ENCODE measurements at regions not wholly inside any gene's neighbourhood (a gene's known extent, or its start where the extent isn't known, plus 50 kb on each side); places are given as distances from the start of the nearest gene placed in this dataset.

DNA sequence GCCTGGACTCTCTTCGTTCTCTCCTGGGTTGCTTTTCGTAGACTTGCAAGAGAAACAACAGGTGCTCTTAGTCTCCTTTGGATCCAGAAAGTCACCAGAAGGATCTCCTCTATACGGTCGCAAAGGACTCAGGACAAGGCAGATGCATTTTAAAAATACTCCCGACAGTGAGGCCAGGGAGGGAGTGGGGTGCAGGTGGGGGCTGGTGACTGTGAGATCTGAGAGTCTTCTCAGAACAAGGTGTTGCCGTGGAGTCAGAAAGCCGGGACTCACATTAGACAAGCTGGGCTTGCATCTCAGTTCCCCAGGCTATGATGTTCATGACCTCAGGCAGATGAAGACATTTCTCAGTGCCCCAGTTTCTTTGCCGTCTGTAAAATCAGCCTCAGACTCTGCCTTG, 507.2 kb downstream of the TCERG1L start:
- CTCF ChIA-PET, result no interaction called here
- in situ Hi-C loops (cut with HindIII; ENCODE audit: low pct_unique_long_range_greater_than_20kb, low sequenced_read_pairs), result no loop called here
- DNase-seq (ENCODE audit: low read depth, low spot score) (no peak), ATAC-seq (no peak)
- Histone ChIP-seq H3K4me1 (ENCODE audit: control insufficient read depth, insufficient read depth, low read length) (no peaks in the 10 kb centered on the region), H3K27me3 (ENCODE audit: control insufficient read depth, insufficient read depth, low read length) (peaks cover 4% of the 10 kb centered on the region; the same call in 1 of the 2 replicates), H3K4me3 (ENCODE audit: low read depth in 2 of 2, low read length in 2 of 2) (no peak overlapping the region), H3K9me3 (ENCODE audit: control insufficient read depth, insufficient read depth, low read depth, low read length) (no peaks in the 10 kb centered on the region), H3K27ac (ENCODE audit: low read length) (no peak overlapping the region), H3K36me3 (ENCODE audit: control insufficient read depth, insufficient read depth, low read length) (no peaks in the 10 kb centered on the region)
- BruUV-seq (replicated peaks), result no TSS peak
- TF ChIP-seq, protein P1, sequence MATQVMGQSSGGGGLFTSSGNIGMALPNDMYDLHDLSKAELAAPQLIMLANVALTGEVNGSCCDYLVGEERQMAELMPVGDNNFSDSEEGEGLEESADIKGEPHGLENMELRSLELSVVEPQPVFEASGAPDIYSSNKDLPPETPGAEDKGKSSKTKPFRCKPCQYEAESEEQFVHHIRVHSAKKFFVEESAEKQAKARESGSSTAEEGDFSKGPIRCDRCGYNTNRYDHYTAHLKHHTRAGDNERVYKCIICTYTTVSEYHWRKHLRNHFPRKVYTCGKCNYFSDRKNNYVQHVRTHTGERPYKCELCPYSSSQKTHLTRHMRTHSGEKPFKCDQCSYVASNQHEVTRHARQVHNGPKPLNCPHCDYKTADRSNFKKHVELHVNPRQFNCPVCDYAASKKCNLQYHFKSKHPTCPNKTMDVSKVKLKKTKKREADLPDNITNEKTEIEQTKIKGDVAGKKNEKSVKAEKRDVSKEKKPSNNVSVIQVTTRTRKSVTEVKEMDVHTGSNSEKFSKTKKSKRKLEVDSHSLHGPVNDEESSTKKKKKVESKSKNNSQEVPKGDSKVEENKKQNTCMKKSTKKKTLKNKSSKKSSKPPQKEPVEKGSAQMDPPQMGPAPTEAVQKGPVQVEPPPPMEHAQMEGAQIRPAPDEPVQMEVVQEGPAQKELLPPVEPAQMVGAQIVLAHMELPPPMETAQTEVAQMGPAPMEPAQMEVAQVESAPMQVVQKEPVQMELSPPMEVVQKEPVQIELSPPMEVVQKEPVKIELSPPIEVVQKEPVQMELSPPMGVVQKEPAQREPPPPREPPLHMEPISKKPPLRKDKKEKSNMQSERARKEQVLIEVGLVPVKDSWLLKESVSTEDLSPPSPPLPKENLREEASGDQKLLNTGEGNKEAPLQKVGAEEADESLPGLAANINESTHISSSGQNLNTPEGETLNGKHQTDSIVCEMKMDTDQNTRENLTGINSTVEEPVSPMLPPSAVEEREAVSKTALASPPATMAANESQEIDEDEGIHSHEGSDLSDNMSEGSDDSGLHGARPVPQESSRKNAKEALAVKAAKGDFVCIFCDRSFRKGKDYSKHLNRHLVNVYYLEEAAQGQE (IDR thresholded peaks at IDR 0.05; ENCODE audit: insufficient read depth in 1 of 2, low read depth in 2 of 2, low read length in 1 of 2), result no peak
- POLR2A ChIA-PET, result no interaction called here
- intact Hi-C loops (cut with micrococcal nuclease; ENCODE audit: unreplicated experiment), result no loop called here

DNA sequence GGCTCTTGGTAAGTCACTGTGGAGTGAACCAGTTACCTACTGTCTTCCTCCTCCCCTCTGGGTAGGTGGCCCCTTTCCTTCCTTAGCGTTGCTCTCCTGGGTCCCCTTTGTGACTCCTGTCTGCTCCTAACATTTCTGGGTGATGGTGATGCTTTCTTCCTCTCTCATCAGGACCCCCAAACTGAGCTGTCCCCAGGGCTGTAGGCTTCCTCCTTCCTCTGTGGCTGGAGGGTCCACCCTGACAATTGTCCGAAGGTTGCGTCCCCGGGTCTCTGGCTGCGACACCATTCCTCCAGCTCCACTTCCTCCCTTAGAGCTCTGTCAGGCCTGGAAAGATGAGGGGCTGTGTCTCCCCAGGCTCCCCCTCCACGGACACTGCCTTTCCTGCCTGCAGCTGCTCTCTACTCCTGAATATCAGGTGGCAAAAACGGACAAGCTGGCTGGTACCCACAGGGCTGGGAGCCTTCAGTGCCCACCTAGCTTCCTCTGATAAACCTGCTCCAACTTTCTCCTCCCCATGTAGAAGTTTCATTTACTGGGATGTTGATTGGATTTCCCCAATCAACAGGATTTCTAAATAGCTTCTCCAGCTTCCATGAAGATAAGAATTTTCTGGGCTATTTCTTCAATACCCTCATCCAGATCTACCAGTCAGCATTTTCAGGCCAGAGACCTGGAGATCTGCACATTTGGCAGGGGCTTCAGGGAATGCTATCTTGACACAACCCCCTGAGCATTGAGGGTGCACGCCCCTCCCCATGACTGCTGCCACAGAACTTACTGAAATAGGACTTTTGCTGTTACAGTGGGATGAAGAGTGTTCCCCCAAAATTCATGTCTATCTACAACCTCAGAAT, 506.5 kb downstream of the TCERG1L start:
- Histone ChIP-seq H3K9me3 (ENCODE audit: control insufficient read depth, insufficient read depth, low read depth, low read length) (no peaks in the 10 kb centered on the region), H3K4me1 (ENCODE audit: control insufficient read depth, insufficient read depth, low read length) (no peaks in the 10 kb centered on the region), H3K27me3 (ENCODE audit: control insufficient read depth, insufficient read depth, low read length) (peaks cover 4% of the 10 kb centered on the region; the same call in 1 of the 2 replicates), H3K36me3 (ENCODE audit: control insufficient read depth, insufficient read depth, low read length) (no peaks in the 10 kb centered on the region), H3K27ac (ENCODE audit: low read length) (no peak overlapping the region), H3K4me3 (ENCODE audit: low read depth in 2 of 2, low read length in 2 of 2) (no peak overlapping the region)
- BruUV-seq (replicated peaks), result no TSS peak
- no peak for DNase-seq (ENCODE audit: low read depth, low spot score)
- ChIA-PET POLR2A (no interaction called here), CTCF (no interaction called here)
- in situ Hi-C loops (cut with HindIII; ENCODE audit: low pct_unique_long_range_greater_than_20kb, low sequenced_read_pairs) (no loop called here), intact Hi-C loops (cut with micrococcal nuclease; ENCODE audit: unreplicated experiment) (no loop called here)
- TF ChIP-seq SIN3A (IDR thresholded peaks at IDR 0.05; ENCODE audit: borderline replicate concordance, insufficient read depth, low read depth, low read length), result no peak
- TF ChIP-seq TCF7L2 (IDR thresholded peaks at IDR 0.05; ENCODE audit: low read depth, low read length), result no peak
- no peak for TF ChIP-seq CTCF (IDR thresholded peaks at IDR 0.05)
- no peak for TF ChIP-seq POLR2AphosphoS5 (IDR thresholded peaks at IDR 0.05; ENCODE audit: low read depth, low read length)
- TF ChIP-seq, protein P1 (IDR thresholded peaks at IDR 0.05; ENCODE audit: insufficient read depth in 1 of 2, low read depth in 2 of 2, low read length in 1 of 2), result no peak
- no peak for ATAC-seq
